GM04503 (cell line): ENCODE measurements at regions not wholly inside any gene's neighbourhood (a gene's known extent, or its start where the extent isn't known, plus 50 kb on each side); places are given as distances from the start of the nearest gene placed in this dataset.
"Not testable (repeated sequence)": the region's sequence is repeated elsewhere in the genome, so short reads cannot be mapped to it uniquely, and the experiment has no call there.

ENCODE experiments used
- DNase-seq: peaks from one replicate; pipeline ENCODE4 v3.0.0-alpha.2; 2012; ENCODE audit warnings: low read depth

DNA sequence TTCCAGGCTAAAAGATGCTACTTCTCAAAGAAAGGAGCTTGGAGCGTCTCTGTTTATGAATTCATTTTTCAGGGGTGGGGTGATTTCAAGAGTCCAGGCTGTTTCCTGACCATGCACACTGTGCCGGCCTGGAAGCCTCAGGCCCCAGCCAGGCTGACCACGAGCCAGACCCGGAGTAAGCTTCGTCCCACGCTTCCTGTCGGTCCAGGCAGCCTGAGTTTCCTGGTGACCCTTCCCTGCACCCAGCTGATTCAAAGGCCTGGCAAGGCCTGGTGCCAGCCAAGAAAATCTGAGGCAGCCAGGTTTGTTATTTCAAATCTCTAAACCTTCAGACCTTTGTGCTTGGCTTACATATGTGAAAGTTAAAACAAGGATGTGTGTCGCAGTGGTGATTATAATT lies 62.1 kb upstream of the SMURF2 start:
- DNase-seq, result not testable (repeated sequence)

DNA sequence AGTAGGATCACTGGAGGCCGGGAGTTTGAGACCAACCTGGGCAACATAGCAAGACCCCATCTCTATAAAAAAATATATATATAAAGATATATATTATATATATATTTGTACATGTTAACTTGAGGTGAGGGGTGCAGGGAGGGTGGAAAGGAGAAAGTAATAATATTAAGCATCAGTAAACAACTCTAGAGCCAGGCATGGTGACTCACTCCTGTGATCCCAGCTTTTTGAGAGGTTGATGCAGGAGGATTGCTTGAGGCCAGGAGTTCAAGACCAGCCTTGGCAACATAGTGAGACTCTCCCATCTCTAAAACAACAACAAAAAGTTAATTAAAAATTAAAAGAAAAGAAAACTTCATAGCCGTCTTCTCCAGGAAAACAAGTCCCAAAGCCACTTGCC lies 61.7 kb upstream of the SMURF2 start:
- no peak for DNase-seq

DNA sequence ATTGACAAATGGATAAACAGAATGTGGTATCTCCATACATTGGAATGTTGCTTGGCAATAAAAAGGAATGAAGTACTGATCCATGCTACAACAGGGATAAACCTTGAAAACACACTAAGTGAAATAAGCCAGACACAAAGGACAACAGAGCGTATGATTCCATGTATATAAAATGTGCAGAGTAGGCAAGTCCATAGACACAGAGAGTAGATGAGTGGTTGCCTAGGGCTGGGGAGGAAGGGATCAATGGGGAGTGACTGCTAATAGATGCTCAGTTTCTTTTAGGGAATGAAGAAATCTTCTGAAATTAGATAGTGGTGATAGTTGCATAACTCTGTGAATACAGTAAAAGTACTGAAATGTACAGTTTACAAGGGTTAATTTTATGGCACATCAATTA lies 59.4 kb upstream of the SMURF2 start:
- not testable (repeated sequence) for DNase-seq

- not testable (repeated sequence) for DNase-seq
Observed at GRCh38 chr17:64720253-64720652, 58.1 kb upstream of the SMURF2 start.

- not testable (repeated sequence) for DNase-seq
Observed at GRCh38 chr17:64719517-64719916, 57.4 kb upstream of the SMURF2 start.

DNA sequence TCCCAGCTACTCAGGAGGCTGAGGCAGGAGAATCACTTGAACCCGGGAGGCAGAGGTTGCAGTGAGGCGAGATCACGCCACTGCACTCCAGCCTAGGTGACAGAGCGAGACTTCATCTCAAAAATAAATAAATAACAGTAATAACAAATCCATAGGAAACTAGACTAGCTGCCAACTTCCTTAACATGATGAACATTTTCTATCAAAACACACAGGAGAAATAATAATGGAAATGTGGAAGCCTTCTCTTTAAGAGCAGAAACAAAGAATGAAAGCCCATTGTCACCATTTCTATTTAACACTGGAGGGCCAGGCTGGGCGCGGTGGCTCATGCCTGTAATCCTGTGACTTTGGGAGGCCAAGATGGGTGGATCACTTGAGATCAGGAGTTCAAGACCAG lies 56.7 kb upstream of the SMURF2 start:
- DNase-seq, result not testable (repeated sequence)

GRCh38 chr17:64718058-64718457 lies 56.0 kb upstream of the SMURF2 start:
- DNase-seq, result no peak

GRCh38 chr17:64716496-64716895 lies 54.4 kb upstream of the SMURF2 start:
- not testable (repeated sequence) for DNase-seq

GRCh38 chr17:64713786-64714185 lies 51.7 kb upstream of the SMURF2 start:
- DNase-seq, result not testable (repeated sequence)

DNA sequence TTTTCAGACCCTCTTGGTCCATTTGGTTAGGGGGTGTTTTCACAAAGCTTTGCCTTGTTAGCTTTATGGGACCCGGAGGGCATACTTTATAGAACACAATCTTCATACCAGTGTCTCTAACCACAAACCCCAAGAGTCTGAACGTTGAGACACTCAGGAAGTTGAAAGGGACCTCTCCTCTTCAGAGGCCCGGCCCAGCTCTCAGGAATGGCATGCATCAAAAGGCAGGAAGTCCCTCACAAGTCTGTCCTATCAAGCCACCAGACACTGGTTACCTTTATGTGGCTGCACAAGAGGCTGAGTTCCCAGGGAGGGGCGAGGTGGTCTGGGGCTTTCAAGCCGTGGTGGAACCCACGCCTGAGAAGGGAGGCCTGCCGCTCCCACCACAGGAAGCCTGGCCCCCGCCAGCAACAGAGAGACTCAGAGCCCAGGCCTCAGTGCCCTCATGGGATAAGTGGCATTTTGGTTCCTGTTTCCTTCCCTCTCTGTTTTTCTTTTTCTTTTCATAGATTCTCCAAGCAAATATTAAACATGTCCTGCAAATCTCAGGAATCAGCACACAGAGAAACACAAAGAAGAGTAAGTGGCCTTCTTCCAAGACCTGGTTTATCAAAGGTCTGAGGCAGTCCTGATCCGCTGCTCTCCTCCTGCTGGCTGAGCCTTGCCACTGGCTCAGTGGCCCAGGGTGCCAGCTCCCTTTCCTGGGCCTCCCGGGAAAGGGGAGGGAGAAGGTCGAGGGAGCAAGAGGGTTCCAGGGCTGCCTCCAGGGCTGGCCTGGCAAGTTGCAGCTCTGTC lies 50.6 kb upstream of the SMURF2 start:
- not testable (repeated sequence) for DNase-seq
